ENCODE measurements at regions not wholly inside any gene's neighbourhood (a gene's known extent, or its start where the extent isn't known, plus 50 kb on each side); places are given as distances from the start of the nearest gene placed in this dataset.
"Not testable (repeated sequence)": the region's sequence is repeated elsewhere in the genome, so short reads cannot be mapped to it uniquely, and the experiment has no call there.

GRCh38 chr2:131671841-131672470 lies 144.3 kb downstream of the CCDC74A start:
- not testable (repeated sequence) for DNase-seq (ENCODE audit: low spot score)

GRCh38 chr2:131672471-131673399 lies 145.0 kb downstream of the CCDC74A start:
- DNase-seq (ENCODE audit: low spot score), result peak; percentile 48

DNA sequence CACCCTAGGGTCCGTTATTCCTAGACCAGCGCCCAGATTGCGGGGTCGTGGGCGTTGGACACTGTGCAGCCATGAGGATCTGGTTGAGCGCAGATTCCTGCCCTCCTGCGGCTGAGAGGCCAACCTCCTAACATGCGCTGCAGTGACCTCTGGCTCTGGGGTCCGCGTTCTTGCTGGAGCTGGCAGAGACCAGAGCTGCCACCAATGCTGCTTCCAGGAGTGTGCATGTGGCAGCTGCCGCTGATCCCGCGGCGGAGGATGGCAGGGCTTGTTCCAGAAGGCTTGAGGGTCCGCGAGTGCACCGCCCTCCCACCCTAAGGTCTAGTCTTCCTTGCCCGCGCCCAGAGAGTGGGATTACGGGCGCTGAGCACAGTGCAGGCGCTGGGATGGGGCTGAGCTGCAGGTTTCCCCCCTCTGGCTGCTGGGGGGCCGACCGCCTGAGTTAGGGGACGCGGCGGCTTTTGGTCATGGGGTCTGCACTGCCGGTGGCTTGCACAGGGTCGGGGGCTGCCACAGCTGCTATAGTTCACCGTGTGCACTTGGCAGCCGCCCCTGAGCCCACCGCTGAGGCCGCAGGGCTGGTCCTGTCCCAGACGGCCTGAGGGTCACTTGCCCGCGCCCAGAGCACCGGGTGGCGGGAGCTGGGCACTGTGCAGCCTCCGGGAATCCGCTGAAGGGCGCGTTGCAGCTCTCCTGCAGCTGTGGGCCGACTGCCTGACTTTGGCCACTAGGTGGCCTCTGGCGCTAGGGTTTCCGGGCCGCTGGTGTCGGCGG lies 145.9 kb downstream of the CCDC74A start:
- DNase-seq (ENCODE audit: low spot score), result peak; percentile 79

DNA sequence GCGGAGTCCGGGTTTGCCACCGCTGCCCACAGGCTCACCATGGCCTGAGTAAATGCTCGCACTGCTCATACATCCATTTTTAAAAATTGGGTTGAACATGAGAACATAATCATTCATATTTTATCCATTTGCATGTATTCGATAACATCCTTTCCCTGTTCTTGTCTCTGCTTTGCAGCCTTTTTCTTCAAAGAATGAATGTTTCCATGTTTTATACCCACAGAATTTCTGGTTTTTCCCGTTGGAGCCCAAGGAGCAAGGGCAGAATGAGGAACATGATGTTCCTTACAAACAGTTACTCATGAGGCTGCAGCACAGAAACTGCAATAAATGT lies 146.5 kb downstream of the CCDC74A start:
- DNase-seq (ENCODE audit: low spot score), result no peak

- not testable (repeated sequence) for DNase-seq (ENCODE audit: low spot score)
Measured at GRCh38 chr2:131681611-131682121, 154.0 kb downstream of the CCDC74A start.

DNA sequence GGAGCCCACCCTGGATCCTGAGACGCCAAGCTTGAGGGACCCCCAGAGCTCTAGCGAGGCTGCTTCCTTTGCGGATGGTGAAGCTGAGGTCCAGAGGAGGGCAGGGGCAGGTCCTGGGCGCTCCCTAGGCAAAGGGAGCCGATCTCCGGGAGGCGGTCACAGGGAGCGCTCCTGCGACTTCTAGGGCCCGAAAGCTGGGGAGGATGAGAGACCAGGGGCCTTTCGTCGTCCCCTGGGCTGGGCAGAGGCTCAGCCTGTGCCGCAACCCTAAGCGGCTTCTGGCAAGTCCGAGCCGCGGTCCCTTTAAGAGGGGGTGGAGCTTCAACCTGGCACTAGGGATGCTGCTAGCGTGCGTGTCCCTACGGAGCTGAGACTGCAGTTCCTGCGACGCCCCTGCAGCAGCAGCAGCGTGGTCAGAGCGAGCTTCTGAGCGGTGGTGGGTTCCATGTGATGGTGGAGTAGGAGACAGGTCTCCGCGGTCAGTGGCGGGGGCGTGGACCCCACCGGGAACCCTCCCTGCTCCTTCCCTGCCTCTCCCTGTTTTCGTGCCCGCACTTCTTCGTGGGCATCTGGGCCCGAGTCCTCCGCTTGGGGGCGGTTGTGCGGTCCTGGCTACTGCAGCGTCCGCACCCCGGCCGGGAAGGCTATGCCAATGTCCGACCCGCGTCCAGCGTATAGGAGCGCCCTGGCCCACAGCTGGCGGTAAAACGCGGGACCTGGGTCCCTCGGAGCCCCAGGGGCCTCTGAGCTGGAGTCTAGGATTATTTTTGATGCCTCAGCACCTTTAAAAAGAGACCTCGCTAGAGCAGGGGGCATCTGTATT lies 154.6 kb downstream of the CCDC74A start:
- DNase-seq (ENCODE audit: low spot score), result peak; percentile 83

- DNase-seq (ENCODE audit: low spot score), result not testable (repeated sequence)
Measured at GRCh38 chr2:131682945-131683330, 155.2 kb downstream of the CCDC74A start.

- DNase-seq (ENCODE audit: low spot score), result not testable (repeated sequence)
Measured at GRCh38 chr2:131684631-131685316, 157.1 kb downstream of the CCDC74A start.

DNA sequence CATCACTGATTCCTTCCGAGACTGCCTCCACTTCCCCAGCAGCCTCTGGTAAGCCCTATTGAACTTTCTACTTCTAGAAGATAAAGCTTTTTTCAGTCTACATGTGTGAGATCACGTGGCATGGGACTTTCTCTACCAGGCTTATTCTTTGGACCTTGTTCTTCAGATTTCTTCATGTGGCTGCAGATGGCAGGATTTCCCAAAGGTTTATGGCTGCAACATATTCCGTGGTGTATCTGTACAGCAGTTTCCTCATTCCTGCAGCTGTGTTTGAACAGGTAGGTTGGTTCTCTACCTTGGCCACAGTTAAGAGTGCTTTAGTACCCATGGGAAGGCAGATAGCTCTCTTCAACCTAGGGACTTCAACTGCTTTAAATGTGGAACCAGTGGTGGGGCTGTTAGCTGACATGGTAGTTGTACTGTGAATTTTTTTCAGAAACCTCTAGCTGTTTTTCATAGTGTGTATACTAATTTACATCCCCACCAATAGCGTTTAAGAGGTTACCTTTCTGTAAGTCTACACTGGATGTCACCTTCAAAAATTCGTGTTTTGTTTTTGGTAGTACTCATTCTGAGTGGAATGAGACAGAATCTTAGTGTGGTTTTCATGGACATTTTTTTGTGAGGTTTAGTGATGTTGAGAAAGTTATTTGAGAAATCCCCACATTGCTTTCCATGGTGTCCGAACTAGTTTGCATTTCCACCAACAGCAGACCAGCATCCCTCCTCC lies 158.6 kb downstream of the CCDC74A start:
- not testable (repeated sequence) for DNase-seq (ENCODE audit: low spot score)

DNA sequence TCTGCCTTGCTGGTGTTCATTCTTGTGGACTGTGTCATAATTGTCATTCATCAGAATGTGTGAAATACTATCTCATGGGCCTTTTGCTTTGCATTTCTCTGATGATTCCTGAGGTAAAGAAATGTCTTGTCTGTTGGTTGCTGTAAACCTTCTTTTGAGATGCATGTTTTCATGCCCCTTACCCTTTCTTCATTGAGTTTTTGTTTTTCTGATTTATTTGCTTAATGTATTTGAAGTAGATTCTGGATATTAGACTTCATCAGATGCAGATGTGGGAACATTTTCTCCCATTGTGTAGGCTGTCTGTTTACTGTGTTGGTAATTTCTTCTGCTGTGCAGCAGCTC lies 159.2 kb downstream of the CCDC74A start:
- DNase-seq (ENCODE audit: low spot score), result not testable (repeated sequence)

GRCh38 chr2:131689066-131689465 lies 161.4 kb downstream of the CCDC74A start:
- DNase-seq (ENCODE audit: low spot score), result not testable (repeated sequence)

- not testable (repeated sequence) for DNase-seq (ENCODE audit: low spot score)
Measured at GRCh38 chr2:131711268-131711667, 183.6 kb downstream of the CCDC74A start.

- DNase-seq (ENCODE audit: low spot score), result not testable (repeated sequence)
Measured at GRCh38 chr2:131717907-131718306, 190.2 kb downstream of the CCDC74A start.

- DNase-seq (ENCODE audit: low spot score), result not testable (repeated sequence)
Measured at GRCh38 chr2:131721163-131721562, 193.5 kb downstream of the CCDC74A start.

- not testable (repeated sequence) for DNase-seq (ENCODE audit: low spot score)
Measured at GRCh38 chr2:131722256-131722655, 194.6 kb downstream of the CCDC74A start.

DNA sequence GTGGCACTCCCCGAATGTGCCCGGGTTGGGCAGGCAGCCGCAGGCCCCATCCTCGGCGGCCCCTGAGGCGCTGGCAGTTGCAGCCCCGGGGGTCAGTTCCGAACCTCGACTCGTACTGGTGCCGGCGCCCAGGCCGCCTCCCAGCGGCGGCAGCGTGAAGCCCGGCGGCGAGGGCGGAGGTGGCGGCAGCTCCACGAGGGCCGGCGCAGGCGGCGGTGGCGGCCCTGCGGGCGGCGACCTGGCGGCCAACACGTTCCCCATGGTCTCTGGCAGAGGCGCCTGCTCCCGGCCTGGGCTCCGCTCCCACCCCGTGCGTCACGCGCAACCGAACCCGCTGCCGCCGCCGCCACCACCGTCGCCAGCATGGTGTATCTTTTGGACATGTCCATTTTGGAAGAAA lies 196.3 kb downstream of the CCDC74A start:
- DNase-seq (ENCODE audit: low spot score), result peak; percentile 1

- DNase-seq (ENCODE audit: low spot score), result peak; percentile 5
Measured at GRCh38 chr2:131728451-131728850, 200.8 kb downstream of the CCDC74A start.

DNA sequence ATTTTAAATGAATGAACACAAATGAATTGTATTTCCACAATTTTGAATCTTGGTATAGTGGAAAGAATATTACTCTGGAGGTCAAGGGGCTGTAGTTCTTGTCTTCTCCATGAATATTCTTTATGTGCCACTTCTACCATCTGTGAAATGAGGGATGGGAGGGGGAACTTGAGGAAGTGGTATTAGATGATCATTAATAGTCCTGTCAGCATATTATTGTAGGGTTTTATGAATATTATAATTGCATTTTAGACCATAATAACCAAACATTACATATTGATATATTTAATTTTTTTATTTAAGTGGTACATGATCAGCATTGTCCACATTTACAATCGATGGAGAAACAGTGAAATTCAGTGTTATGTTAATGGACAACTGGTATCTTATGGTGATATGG lies 205.8 kb downstream of the CCDC74A start:
- DNase-seq (ENCODE audit: low spot score), result not testable (repeated sequence)

- DNase-seq (ENCODE audit: low spot score), result not testable (repeated sequence)
Measured at GRCh38 chr2:131736406-131736805, 208.7 kb downstream of the CCDC74A start.

- DNase-seq (ENCODE audit: low spot score), result not testable (repeated sequence)
Measured at GRCh38 chr2:131738533-131738932, 210.8 kb downstream of the CCDC74A start.
